HG03457 (cell line): ENCODE measurements at regions not wholly inside any gene's neighbourhood (a gene's known extent, or its start where the extent isn't known, plus 50 kb on each side); places are given as distances from the start of the nearest gene placed in this dataset.

Source experiments
- ATAC-seq: cut with Tn5 transposase; IDR thresholded peaks from one replicate; pipeline ENCODE4 v1.9.1; 2021; ENCODE audit warnings: moderate number of reproducible peaks; ENCODE audit not compliant: unreplicated experiment

- no peak for ATAC-seq
Observed at GRCh38 chr1:87165177-87165576, 163.5 kb upstream of the LMO4 start.

- no peak for ATAC-seq
Observed at GRCh38 chr1:87167157-87167789, 161.4 kb upstream of the LMO4 start.

- no peak for ATAC-seq
Observed at GRCh38 chr1:87167848-87168525, 160.7 kb upstream of the LMO4 start.

- ATAC-seq, result no peak
Observed at GRCh38 chr1:87169263-87169910, 159.3 kb upstream of the LMO4 start.

GRCh38 chr1:87170157-87170556 lies 158.5 kb upstream of the LMO4 start:
- no peak for ATAC-seq

GRCh38 chr1:87170931-87171598 lies 157.6 kb upstream of the LMO4 start:
- ATAC-seq, result no peak

- no peak for ATAC-seq
Observed at GRCh38 chr1:87173231-87173630, 155.4 kb upstream of the LMO4 start.

GRCh38 chr1:87174724-87175245 lies 153.9 kb upstream of the LMO4 start:
- ATAC-seq, result no peak

GRCh38 chr1:87176087-87176486 lies 152.6 kb upstream of the LMO4 start:
- ATAC-seq, result no peak

GRCh38 chr1:87176514-87176913 lies 152.2 kb upstream of the LMO4 start:
- ATAC-seq, result no peak

- ATAC-seq, result no peak
Observed at GRCh38 chr1:87178441-87178840, 150.2 kb upstream of the LMO4 start.

- no peak for ATAC-seq
Observed at GRCh38 chr1:87179076-87179810, 149.4 kb upstream of the LMO4 start.

- ATAC-seq, result no peak
Observed at GRCh38 chr1:87179851-87180519, 148.7 kb upstream of the LMO4 start.

GRCh38 chr1:87180682-87181081 lies 148.0 kb upstream of the LMO4 start:
- no peak for ATAC-seq

- no peak for ATAC-seq
Observed at GRCh38 chr1:87182611-87183010, 146.1 kb upstream of the LMO4 start.

GRCh38 chr1:87185077-87185476 lies 143.6 kb upstream of the LMO4 start:
- ATAC-seq, result no peak

GRCh38 chr1:87186346-87186745 lies 142.3 kb upstream of the LMO4 start:
- no peak for ATAC-seq

- ATAC-seq, result no peak
Observed at GRCh38 chr1:87188640-87189039, 140.0 kb upstream of the LMO4 start.

GRCh38 chr1:87190402-87190801 lies 138.3 kb upstream of the LMO4 start:
- no peak for ATAC-seq

- ATAC-seq, result no peak
Observed at GRCh38 chr1:87191646-87192045, 137.0 kb upstream of the LMO4 start.
